ENCODE measurements at regions not wholly inside any gene's neighbourhood (a gene's known extent, or its start where the extent isn't known, plus 50 kb on each side); places are given as distances from the start of the nearest gene placed in this dataset.
"Not testable (repeated sequence)": the region's sequence is repeated elsewhere in the genome, so short reads cannot be mapped to it uniquely, and the experiment has no call there.

DNA sequence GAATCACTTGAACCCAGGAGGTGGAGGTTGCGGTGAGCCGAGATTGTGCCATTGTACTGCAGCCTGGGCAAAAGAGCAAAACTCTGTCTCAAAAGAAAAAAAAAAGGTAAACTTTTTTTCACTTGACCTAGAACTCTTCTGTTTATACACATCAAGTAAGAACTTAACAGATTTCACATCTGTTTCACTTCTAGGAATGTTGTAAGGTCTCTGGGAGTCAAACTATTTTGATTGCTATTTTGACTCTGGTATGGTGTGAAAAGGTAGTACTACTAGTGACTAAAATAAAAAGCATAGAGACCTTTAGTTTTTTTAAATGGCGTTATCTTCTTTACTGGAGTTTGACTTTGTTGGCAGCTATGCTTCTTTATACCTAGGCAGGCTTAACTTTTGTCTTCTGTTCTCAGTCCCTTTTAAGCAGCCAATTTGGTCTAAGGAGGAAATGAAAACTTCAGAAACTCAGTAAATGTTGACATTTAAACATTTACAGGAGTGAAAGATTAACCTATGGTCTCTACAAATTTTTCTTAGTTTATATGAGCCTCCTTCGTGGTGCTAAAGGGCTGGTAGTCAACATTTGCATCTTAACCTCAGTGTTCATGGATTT is 84.7 kb downstream of the METTL2B start:
- peaks cover 19% of the 10 kb centered on the region for H3K4me1 Mint-ChIP-seq (ENCODE audit: low read depth)
- not testable (repeated sequence) for DNase-seq (ENCODE audit: low spot score); H3K27ac Mint-ChIP-seq; H3K9me3 Mint-ChIP-seq; H3K27me3 Mint-ChIP-seq (ENCODE audit: low read depth); H3K4me3 Mint-ChIP-seq
- peaks cover 19% of the 10 kb centered on the region for H3K36me3 Mint-ChIP-seq (ENCODE audit: low read depth)

DNA sequence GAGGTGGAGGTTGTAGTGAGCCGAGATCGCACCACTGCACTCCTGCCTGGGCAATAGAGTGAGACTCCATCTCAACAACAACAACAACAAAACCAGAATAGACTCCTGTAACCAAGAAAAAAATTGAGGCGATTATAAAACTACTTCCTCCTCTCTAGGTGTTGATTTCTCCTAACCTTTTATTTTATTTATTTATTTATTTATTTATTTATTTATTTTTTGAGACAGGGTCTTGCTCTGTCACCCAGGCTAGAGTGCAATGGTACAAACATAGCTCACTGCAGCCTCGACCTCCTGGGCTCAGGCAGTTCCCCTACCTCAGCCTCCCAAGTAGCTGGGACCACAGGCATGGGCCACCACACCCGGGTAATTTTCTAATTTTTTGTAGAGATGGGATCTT is 86.2 kb downstream of the METTL2B start:
- H3K4me3 Mint-ChIP-seq; H3K9me3 Mint-ChIP-seq; H3K27ac Mint-ChIP-seq; H3K27me3 Mint-ChIP-seq (ENCODE audit: low read depth); DNase-seq (ENCODE audit: low spot score): not testable (repeated sequence)
- Mint-ChIP-seq H3K36me3 (ENCODE audit: low read depth) (peaks cover 19% of the 10 kb centered on the region), H3K4me1 (ENCODE audit: low read depth) (peaks cover 19% of the 10 kb centered on the region)

DNA sequence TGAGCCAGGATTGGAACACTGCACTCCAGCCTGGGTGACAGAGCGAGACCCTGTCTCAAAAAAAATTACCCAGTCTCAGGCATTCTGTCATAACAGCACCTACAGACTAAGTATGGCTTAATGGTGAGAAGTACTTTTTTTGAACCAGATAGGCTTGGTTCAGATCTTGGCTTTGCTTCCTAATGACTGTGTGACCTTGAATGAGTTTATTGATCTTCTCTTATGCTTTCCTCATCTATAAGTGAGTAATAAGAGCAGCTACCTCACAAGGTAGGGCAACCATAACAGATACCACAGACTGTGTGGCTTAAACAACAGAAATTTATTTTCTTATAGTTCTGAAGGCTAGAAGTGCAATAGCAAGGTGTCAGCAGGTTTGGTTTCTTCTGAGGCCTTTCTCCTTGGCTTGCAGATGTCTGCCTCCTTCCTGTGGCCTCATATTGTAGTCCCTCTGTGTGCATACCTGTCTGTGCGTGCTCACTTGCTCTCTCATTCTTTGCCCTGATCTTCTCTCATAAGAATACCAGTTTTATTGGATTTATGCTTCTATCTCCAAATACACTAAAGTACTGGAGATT is 87.7 kb downstream of the METTL2B start:
- not testable (repeated sequence) for H3K9me3 Mint-ChIP-seq; H3K4me3 Mint-ChIP-seq; DNase-seq (ENCODE audit: low spot score); H3K27me3 Mint-ChIP-seq (ENCODE audit: low read depth)
- H3K27ac Mint-ChIP-seq: peak overlapping the region; percentile 8
- H3K4me1 Mint-ChIP-seq (ENCODE audit: low read depth): peaks cover 19% of the 10 kb centered on the region
- peaks cover 23% of the 10 kb centered on the region for H3K36me3 Mint-ChIP-seq (ENCODE audit: low read depth)

DNA sequence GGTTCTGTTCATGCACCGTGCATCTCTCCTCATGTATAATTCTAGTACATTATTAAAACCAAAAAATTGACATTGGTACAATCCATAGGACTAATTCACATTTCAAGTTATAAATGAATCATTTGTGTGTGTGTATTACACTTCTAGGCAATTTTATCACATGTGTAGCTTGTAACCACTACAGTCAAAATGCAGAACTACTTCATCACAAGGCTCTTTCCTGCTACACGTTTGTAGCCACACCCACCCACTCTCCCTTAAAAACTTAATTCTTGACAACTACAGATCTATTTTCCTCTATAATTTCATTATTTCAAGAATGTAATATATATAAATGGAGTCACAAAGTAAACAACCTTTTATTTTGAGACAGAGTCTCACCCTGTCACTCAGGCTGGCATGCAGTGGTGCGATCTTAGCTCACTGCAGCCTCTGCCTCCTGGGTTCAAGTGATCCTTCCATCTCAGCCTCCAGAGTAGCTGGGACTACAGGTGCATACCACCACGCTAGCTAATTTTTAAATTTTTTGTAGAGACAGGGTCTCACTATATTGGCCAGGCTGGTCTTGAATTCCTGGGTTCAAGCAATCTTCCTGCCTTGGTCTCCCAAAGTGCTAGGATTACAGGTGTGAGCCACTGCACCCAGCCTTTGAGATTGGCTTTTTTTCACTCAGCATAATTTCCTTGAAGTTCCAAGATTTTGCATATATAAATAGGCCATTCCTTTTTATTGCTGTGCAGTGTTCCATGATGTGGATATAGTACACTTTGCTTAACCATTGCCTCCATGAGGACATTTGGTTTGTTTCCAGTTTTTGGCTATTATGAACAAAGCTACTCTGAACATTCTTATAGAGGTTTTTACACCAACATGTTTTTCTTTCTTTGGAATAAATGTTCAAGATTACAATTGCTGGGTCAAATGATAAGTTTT is 88.7 kb downstream of the METTL2B start:
- H3K27me3 Mint-ChIP-seq (ENCODE audit: low read depth); H3K27ac Mint-ChIP-seq; DNase-seq (ENCODE audit: low spot score); H3K4me3 Mint-ChIP-seq; H3K9me3 Mint-ChIP-seq: not testable (repeated sequence)
- Mint-ChIP-seq H3K4me1 (ENCODE audit: low read depth) (peaks cover 15% of the 10 kb centered on the region), H3K36me3 (ENCODE audit: low read depth) (peaks cover 19% of the 10 kb centered on the region)

DNA sequence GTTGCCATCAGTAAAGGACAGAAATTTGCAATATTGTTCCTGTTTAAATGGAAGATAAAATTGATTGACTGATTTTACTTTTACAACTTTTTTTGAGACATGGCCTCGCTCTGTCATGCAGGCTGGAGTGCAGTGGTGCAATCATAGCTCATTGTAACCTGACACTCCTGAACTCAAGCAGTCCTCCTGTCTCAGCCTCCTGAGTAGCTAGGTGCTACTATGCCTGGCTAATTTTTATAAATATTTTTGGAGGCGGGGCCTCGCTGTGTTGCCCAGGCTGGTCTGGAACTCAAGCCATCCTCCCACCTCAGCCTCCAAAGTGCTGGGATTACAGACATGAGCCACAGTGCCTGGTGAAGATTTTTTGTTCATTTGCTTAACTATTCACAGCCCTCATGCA is 96.8 kb upstream of the GARIN1A start:
- not testable (repeated sequence) for DNase-seq (ENCODE audit: low spot score); H3K9me3 Mint-ChIP-seq; H3K4me3 Mint-ChIP-seq; H3K4me1 Mint-ChIP-seq (ENCODE audit: low read depth); H3K27me3 Mint-ChIP-seq (ENCODE audit: low read depth); H3K27ac Mint-ChIP-seq
- peaks cover 17% of the 10 kb centered on the region for H3K36me3 Mint-ChIP-seq (ENCODE audit: low read depth)

DNA sequence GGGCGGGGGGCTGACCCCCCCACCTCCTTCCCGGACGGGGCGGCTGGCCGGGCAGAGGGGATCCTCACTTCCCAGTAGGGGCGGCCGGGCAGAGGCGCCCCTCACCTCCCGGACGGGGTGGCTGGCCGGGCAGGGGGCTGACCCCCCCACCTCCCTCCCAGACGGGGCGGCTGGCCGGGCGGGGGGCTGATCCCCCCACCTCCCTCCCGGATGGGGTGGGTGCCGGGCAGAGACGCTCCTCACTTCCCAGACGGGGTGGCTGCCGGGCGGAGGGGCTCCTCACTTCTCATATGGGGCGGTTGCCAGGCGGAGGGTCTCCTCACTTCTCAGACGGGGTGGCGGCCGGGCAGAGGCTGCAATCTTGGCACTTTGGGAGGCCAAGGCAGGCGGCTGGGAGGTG is 95.1 kb upstream of the GARIN1A start:
- not testable (repeated sequence) for H3K4me1 Mint-ChIP-seq (ENCODE audit: low read depth); H3K27ac Mint-ChIP-seq; H3K27me3 Mint-ChIP-seq (ENCODE audit: low read depth); DNase-seq (ENCODE audit: low spot score); H3K4me3 Mint-ChIP-seq; H3K9me3 Mint-ChIP-seq
- peaks cover 17% of the 10 kb centered on the region for H3K36me3 Mint-ChIP-seq (ENCODE audit: low read depth)

DNA sequence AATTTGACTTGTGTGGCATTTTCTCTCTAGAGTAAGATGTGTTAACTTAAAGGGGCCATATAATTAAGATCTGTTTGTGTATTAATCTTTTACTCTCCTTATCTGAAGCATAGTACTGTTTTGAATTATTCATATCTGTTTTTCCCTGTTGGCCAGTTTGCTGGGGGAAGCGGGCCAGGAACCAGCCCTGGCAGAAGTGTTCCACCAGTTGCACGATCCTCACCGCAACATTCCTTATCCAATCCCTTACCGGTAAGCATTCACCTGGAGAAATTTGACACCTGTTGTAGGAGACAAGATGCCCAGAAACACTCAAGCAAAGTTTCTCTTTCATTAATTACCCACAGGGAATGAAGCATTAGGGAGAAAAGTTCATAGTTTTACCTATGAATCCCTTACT is 92.2 kb upstream of the GARIN1A start:
- H3K36me3 Mint-ChIP-seq (ENCODE audit: low read depth): peaks cover 12% of the 10 kb centered on the region
- not testable (repeated sequence) for H3K27me3 Mint-ChIP-seq (ENCODE audit: low read depth); H3K4me3 Mint-ChIP-seq; H3K27ac Mint-ChIP-seq; DNase-seq (ENCODE audit: low spot score); H3K9me3 Mint-ChIP-seq; H3K4me1 Mint-ChIP-seq (ENCODE audit: low read depth)

DNA sequence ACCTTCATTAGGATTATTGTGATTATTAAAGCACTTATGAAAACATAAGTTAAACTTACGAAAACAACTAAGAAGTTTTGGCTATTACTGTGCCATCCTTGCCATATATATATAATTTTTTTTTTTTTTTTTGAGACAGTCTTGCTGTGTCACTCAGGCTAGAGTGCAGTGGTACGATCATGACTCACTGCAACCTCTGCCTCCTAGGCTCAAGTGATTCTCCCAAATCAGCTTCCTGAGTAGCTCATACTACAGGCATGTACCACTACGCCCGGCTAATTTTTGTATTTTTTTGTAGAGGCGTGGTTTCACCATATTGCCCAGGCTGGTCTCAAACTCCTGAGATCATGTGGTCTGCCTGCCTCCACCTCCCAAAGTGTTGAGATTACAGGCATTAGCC is 91.0 kb upstream of the GARIN1A start:
- H3K4me3 Mint-ChIP-seq; DNase-seq (ENCODE audit: low spot score); H3K36me3 Mint-ChIP-seq (ENCODE audit: low read depth); H3K27ac Mint-ChIP-seq; H3K4me1 Mint-ChIP-seq (ENCODE audit: low read depth); H3K9me3 Mint-ChIP-seq; H3K27me3 Mint-ChIP-seq (ENCODE audit: low read depth): not testable (repeated sequence)

DNA sequence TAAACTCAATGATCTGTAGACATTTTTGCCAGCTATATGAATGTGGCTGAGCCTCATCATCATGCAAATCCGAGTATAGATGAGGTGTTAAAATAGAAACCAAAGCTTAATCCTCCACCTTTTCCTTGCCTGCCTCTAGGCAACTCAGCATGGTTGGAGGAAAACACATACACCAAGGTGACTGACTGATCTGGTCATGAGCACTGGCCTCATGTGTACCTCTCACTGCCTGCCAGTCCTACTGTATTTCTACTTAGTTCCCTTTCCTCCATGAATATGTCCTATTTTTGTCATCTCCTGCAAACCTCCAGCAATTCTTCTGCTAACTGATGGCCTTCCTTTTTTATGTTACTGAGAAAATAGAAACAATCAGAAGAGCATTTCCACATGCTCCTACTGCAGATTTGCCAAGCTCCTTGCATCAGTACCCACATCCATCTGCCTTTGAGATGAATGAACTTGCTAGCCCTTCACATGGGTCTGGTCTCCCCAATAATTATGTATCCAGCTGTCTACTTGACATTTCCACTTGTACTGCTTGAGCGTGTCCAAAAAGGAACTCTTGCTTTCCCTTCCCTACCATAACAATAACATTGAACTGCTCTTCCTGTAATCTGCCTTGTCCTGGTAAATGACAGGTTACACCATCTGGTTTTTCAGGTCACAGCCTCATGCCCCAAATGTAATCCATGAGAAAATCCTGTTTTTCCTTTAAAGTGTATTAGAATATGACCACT is 90.1 kb upstream of the GARIN1A start:
- H3K4me1 Mint-ChIP-seq (ENCODE audit: low read depth); H3K9me3 Mint-ChIP-seq; H3K4me3 Mint-ChIP-seq; H3K27ac Mint-ChIP-seq; DNase-seq (ENCODE audit: low spot score); H3K27me3 Mint-ChIP-seq (ENCODE audit: low read depth): not testable (repeated sequence)
- peaks cover 12% of the 10 kb centered on the region for H3K36me3 Mint-ChIP-seq (ENCODE audit: low read depth)

DNA sequence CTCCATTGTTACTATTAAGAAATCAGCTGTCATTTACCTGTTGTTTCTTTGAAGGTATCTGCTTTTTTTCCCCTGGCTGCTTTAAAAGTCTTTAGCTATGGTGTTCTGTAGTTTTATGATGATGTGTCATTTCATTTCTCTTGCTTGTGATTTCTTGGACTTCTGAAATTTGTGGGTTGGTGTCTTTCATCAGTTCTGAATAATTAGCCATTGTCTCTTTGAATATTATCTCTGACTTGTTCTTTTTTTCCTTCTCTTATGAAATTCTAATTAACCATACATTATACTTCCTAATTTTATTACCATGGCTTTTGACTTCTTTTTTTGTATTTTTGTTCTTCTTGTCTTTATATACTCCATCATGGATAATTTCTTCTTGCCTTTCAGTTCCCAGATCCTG is 85.4 kb upstream of the GARIN1A start:
- H3K27ac Mint-ChIP-seq: not testable (repeated sequence)

DNA sequence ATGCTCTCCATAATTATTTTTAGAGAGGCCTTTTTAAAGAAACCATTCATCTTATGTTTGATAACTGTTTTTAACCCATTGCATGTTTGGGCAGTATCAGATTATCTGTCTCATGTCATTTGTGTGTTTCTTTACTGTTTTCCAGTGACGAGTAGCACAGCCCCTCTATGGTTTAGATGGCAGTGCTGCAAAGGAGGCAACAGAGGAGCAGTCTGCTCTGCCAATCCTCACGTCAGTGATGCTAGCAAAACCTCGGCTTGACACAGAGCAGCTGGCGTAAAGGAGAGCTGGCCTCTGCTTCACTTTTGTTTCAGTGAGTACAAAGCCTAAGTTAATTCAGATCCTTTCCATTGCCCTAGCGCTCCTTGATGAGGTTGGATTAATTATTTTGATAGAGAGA is 80.4 kb upstream of the GARIN1A start:
- peaks cover 29% of the 10 kb centered on the region for H3K36me3 Mint-ChIP-seq (ENCODE audit: low read depth)
- no peak for DNase-seq (ENCODE audit: low spot score)
- H3K27me3 Mint-ChIP-seq (ENCODE audit: low read depth): no peaks in the 10 kb centered on the region
- no peak overlapping the region for H3K4me3 Mint-ChIP-seq
- H3K9me3 Mint-ChIP-seq: no peaks in the 10 kb centered on the region
- H3K4me1 Mint-ChIP-seq (ENCODE audit: low read depth): no peaks in the 10 kb centered on the region
- H3K27ac Mint-ChIP-seq: no peak overlapping the region

More for the DNA sequence above, 85.4 kb upstream of the GARIN1A start:
- H3K36me3 Mint-ChIP-seq (ENCODE audit: low read depth): peaks cover 14% of the 10 kb centered on the region
- H3K4me3 Mint-ChIP-seq; H3K9me3 Mint-ChIP-seq; DNase-seq (ENCODE audit: low spot score); H3K27me3 Mint-ChIP-seq (ENCODE audit: low read depth); H3K4me1 Mint-ChIP-seq (ENCODE audit: low read depth): not testable (repeated sequence)

DNA sequence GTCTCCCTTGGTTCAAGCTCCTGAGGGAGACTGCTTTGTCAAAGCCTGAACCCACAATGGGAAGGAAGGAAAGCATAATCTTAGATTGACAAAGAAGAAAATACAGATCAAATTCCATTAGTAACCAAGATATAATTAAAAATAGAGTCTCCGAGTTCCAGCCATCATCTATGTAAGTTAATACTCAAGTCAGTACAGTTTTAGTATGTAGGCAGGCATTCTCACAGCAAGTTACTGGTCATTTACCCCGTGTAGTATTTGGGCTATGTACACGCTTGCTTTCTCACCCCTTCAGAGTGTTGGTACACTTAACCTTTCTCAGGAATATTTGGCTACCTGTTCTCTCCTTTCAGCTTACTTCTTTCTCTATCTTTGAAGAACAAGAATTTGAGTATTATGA is 79.9 kb upstream of the GARIN1A start:
- not testable (repeated sequence) for H3K4me3 Mint-ChIP-seq; H3K4me1 Mint-ChIP-seq (ENCODE audit: low read depth); H3K27me3 Mint-ChIP-seq (ENCODE audit: low read depth); DNase-seq (ENCODE audit: low spot score); H3K9me3 Mint-ChIP-seq; H3K27ac Mint-ChIP-seq
- H3K36me3 Mint-ChIP-seq (ENCODE audit: low read depth): peaks cover 30% of the 10 kb centered on the region

DNA sequence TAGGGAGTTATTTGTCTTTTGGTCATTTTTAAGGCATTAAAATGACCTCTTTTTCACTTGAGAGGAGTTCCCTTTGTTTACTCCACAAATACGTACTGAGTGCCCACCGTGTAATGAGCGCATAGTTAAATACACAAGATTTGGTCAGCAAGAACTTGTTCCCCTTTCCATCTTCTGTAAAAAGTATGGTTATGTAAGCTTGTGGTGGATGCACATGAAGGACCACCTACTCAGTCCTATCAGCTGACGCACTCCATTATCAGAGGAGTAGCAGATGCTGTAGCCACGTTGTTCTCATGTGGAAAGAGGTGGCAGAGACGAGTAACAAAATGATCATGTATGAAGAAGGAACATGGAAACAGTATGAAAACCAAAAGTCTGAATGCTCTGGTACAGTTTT is 78.0 kb upstream of the GARIN1A start:
- H3K36me3 Mint-ChIP-seq (ENCODE audit: low read depth): peaks cover 34% of the 10 kb centered on the region
- not testable (repeated sequence) for H3K4me3 Mint-ChIP-seq; DNase-seq (ENCODE audit: low spot score); H3K27me3 Mint-ChIP-seq (ENCODE audit: low read depth); H3K9me3 Mint-ChIP-seq; H3K4me1 Mint-ChIP-seq (ENCODE audit: low read depth); H3K27ac Mint-ChIP-seq
